Hepatocyte (in vitro differentiated cells): ENCODE measurements at regions not wholly inside any gene's neighbourhood (a gene's known extent, or its start where the extent isn't known, plus 50 kb on each side); places are given as distances from the start of the nearest gene placed in this dataset. TPM values are rescaled to one million over a fixed set of nuclear protein-coding genes. Genes with fewer than 3 reads are reported as not detected.
"Not testable (repeated sequence)": the region's sequence is repeated elsewhere in the genome, so short reads cannot be mapped to it uniquely, and the experiment has no call there.

Experiments used
- DNase-seq: peaks from one replicate; pipeline ENCODE4 v3.0.0-alpha.2; 2016; ENCODE audit warnings: low spot score
- H2AFZ ChIP-seq: fragments of 200-600 bp; sonication (generic); 2 replicates; pipeline ENCODE4 v1.6.0; 2016; ENCODE audit warnings: antibody characterized with exemption, mild to moderate bottlenecking
- H3K27ac ChIP-seq: fragments of 200-600 bp; sonication (generic); 2 replicates; pipeline ENCODE4 v1.5.1; 2016; ENCODE audit warnings: mild to moderate bottlenecking
- H3K27me3 ChIP-seq: fragments of 200-600 bp; sonication (generic); 2 replicates; pipeline ENCODE4 v1.6.1; 2016
- H3K36me3 ChIP-seq: fragments of 200-600 bp; sonication (generic); replicated peaks from 2 replicates; pipeline ENCODE4 v1.5.1; 2016; ENCODE audit warnings: low read depth; ENCODE audit not compliant: insufficient read depth
- H3K4me1 ChIP-seq: fragments of 200-600 bp; sonication (generic); 2 replicates; pipeline ENCODE4 v1.5.1; 2016; ENCODE audit warnings: mild to moderate bottlenecking, moderate library complexity; ENCODE audit not compliant: insufficient read depth
- H3K4me2 ChIP-seq: fragments of 200-600 bp; sonication (generic); 2 replicates; pipeline ENCODE4 v1.6.0; 2016
- H3K4me3 ChIP-seq: fragments of 200-600 bp; sonication (generic); 2 replicates; pipeline ENCODE4 v1.5.1; 2016; ENCODE audit warnings: mild to moderate bottlenecking
- H3K79me2 ChIP-seq: fragments of 200-600 bp; sonication (generic); 2 replicates; pipeline ENCODE4 v1.6.0; 2017; ENCODE audit warnings: mild to moderate bottlenecking
- H3K9me2 ChIP-seq: fragments of 200-600 bp; sonication (generic); replicated peaks from 2 replicates; pipeline ENCODE4 v1.6.0; 2017; ENCODE audit warnings: mild to moderate bottlenecking; ENCODE audit not compliant: insufficient read depth
- H3K9me3 ChIP-seq: fragments of 200-600 bp; sonication (generic); 2 replicates; pipeline ENCODE4 v1.5.1; 2016; ENCODE audit warnings: low read depth, mild to moderate bottlenecking
- H4K20me1 ChIP-seq: fragments of 200-600 bp; sonication (generic); 2 replicates; pipeline ENCODE4 v1.6.0; 2016; ENCODE audit warnings: mild to moderate bottlenecking; ENCODE audit not compliant: insufficient read depth, poor library complexity, severe bottlenecking
- EZH2 ChIP-seq: fragments of 200-600 bp; sonication (generic); IDR thresholded peaks from 2 replicates; pipeline ENCODE4 v1.6.1; 2016; ENCODE audit warnings: antibody characterized with exemption, mild to moderate bottlenecking, borderline replicate concordance
- EZH2phosphoT487 ChIP-seq: fragments of 200-600 bp; sonication (generic); IDR thresholded peaks from one replicate; pipeline ENCODE4 v1.6.1; 2018; ENCODE audit warnings: antibody characterized with exemption, mild to moderate bottlenecking, low read depth, moderate library complexity; ENCODE audit not compliant: unreplicated experiment, severe bottlenecking
- WGBS: methylation state at CpG from one replicate; pipeline ENCODE4 v1.1.6; 2016; ENCODE audit warnings: low lambda C conversion rate; ENCODE audit errors: missing lambda C conversion rate; 5-methylcytosine and 5-hydroxymethylcytosine counted together
- small RNA-seq: library from RNA; depleted of rRNA; stranded (forward); fragments of <200 nt; gene quantifications from one replicate; pipeline ENCODE3, GENCODE V24; 2014
- TF ChIP-seq, protein P1 (sequence below): fragments of 200-600 bp; sonication (generic); IDR thresholded peaks from 2 replicates; pipeline ENCODE4 v1.5.1; 2016; ENCODE audit warnings: antibody characterized with exemption, mild to moderate bottlenecking; ENCODE audit not compliant: poor library complexity

DNA sequence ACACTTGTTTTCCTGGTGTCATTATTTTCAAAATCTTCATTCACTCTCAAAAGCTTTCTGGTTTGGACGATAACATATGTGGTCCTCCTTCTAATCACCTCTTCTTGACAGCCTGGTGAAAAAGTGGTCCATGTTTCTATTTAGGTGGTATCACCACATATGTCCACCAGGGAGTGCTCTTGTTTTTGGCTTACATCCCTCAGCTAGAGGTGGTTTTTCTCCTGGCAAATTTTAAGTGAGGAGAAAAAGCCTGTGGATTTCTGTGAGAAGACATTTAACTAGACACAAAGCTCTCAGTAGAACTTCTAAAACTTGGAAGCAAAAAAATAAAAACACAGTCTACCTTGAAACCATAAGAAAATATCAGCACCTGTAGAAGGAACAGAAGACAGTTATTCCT, 58.0 kb upstream of the FRMPD4 start:
- DNase-seq: peak; percentile 40
- TF ChIP-seq, protein P1, sequence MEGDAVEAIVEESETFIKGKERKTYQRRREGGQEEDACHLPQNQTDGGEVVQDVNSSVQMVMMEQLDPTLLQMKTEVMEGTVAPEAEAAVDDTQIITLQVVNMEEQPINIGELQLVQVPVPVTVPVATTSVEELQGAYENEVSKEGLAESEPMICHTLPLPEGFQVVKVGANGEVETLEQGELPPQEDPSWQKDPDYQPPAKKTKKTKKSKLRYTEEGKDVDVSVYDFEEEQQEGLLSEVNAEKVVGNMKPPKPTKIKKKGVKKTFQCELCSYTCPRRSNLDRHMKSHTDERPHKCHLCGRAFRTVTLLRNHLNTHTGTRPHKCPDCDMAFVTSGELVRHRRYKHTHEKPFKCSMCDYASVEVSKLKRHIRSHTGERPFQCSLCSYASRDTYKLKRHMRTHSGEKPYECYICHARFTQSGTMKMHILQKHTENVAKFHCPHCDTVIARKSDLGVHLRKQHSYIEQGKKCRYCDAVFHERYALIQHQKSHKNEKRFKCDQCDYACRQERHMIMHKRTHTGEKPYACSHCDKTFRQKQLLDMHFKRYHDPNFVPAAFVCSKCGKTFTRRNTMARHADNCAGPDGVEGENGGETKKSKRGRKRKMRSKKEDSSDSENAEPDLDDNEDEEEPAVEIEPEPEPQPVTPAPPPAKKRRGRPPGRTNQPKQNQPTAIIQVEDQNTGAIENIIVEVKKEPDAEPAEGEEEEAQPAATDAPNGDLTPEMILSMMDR: peak; percentile 52
- no peak for TF ChIP-seq EZH2phosphoT487
- TF ChIP-seq EZH2: no peak
- H3K27ac ChIP-seq: no peak overlapping the region
- no peak overlapping the region for H3K4me3 ChIP-seq
- no peaks in the 10 kb centered on the region for H3K9me2 ChIP-seq
- H4K20me1 ChIP-seq: no peaks in the 10 kb centered on the region
- no peaks in the 10 kb centered on the region for H3K36me3 ChIP-seq
- no peak overlapping the region for H2AFZ ChIP-seq
- H3K27me3 ChIP-seq: no peaks in the 10 kb centered on the region
- no peaks in the 10 kb centered on the region for H3K79me2 ChIP-seq
- 39% methylated on average over 1 of the region's 1 CpG for WGBS
- H3K4me1 ChIP-seq: no peaks in the 10 kb centered on the region
- no peaks in the 10 kb centered on the region for H3K9me3 ChIP-seq
- no peak overlapping the region for H3K4me2 ChIP-seq

DNA sequence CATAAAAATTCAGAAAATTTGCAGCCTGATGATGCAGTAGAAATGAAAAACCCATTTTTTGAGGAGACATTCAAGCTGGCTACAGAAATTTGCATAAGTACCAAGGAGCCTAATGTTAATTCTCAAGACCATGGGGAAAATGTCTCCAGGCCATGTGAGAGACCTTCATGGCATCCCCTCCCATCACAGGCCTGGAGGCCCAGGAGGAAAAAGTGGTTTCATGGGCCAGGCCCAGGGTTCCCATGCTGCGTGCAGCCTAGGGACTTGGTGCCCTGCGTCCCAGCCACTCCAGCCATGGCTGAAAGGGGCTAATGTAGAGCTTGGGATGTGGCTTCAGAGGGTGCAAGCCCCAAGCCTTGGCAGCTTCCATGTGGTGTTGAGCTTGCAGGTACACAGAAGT, 55.3 kb upstream of the FRMPD4 start:
- not testable (repeated sequence) for H3K36me3 ChIP-seq, H3K9me2 ChIP-seq, H3K9me3 ChIP-seq, H3K4me2 ChIP-seq, H3K27me3 ChIP-seq, H3K79me2 ChIP-seq, H3K4me1 ChIP-seq, H3K27ac ChIP-seq, H2AFZ ChIP-seq, H3K4me3 ChIP-seq, DNase-seq, H4K20me1 ChIP-seq
- 83% methylated on average over 2 of the region's 2 CpGs for WGBS

Small RNAs in the stretch of these regions (small RNA-seq; reads per million reads assigned to genes)
- gene RF00019: not detected
